Endothelial cell of umbilical vein (primary cell): ENCODE measurements at regions not wholly inside any gene's neighbourhood (a gene's known extent, or its start where the extent isn't known, plus 50 kb on each side); places are given as distances from the start of the nearest gene placed in this dataset.

Source experiments
- BruUV-seq: library from RNA; stranded (reverse); fragments of 400-500 nt; replicated peaks from 2 replicates; lab custom pipeline; 2021; lab: Mats Ljungman, UMichigan
- CTCF ChIA-PET: fragments of 300-600, 350-600 bp; sonication (Branson Sonifier 250); formaldehyde crosslinking; loops from one replicate; lab custom pipeline; 2021; ENCODE audit warnings: antibody characterized with exemption, inconsistent platforms; lab: Charles Lee
- POLR2A ChIA-PET: fragments of 300-600, 350-600 bp; sonication (Branson Sonifier 250); formaldehyde crosslinking; loops from one replicate; lab custom pipeline; 2021; ENCODE audit warnings: antibody characterized with exemption, inconsistent platforms; lab: Charles Lee
- DNase-seq: peaks from one replicate; pipeline ENCODE4 v3.0.0-alpha.2; 2011; ENCODE audit warnings: low read depth, low spot score
- FAIRE-seq: peaks from 2 replicates; lab custom pipeline; 2011; peaks lifted over from hg19 to GRCh38; lab: Jason Lieb, UNC
- H2AFZ ChIP-seq: 2 replicates; pipeline ENCODE4 v1.6.0; 2012; ENCODE audit warnings: low read depth, low read length, control low read depth, inconsistent platforms
- H3K27ac ChIP-seq: 2 replicates; pipeline ENCODE4 v1.5.1; 2011; ENCODE audit warnings: low read depth, mild to moderate bottlenecking, control low read depth, low read length, moderate library complexity; ENCODE audit not compliant: insufficient read depth
- H3K27me3 ChIP-seq, 2 experiments: 2 replicates each; pipeline versions ENCODE4 v1.6.0 to v1.6.1; 2011; ENCODE audit warnings: low read length in 2 of 2, mixed read lengths in 1 of 2; ENCODE audit not compliant: control insufficient read depth in 2 of 2, insufficient read depth in 2 of 2
- H3K36me3 ChIP-seq, 2 experiments: 2 replicates in 1 of 2; 3 replicates in 1 of 2; pipeline ENCODE4 v1.5.1; 2011; ENCODE audit warnings: low read length in 2 of 2, mild to moderate bottlenecking in 1 of 2, moderate library complexity in 1 of 2; ENCODE audit not compliant: control insufficient read depth in 2 of 2, insufficient read depth in 2 of 2; ENCODE audit errors: extremely low read depth in 1 of 2
- H3K4me1 ChIP-seq: 3 replicates; pipeline ENCODE4 v1.5.1; 2011; ENCODE audit warnings: mild to moderate bottlenecking, low read length; ENCODE audit not compliant: control insufficient read depth, insufficient read depth; ENCODE audit errors: extremely low read depth
- H3K4me2 ChIP-seq: 2 replicates; pipeline ENCODE4 v1.6.1; 2011; ENCODE audit warnings: low read length, control low read depth, mixed read lengths; ENCODE audit not compliant: insufficient read depth
- H3K4me3 ChIP-seq, 3 experiments: fragments of 200-600 bp in 1 of 3; sonication (generic), shearing (Covaris generic) in 1 of 3; replicated peaks in 1 of 3; 2 replicates each; pipeline ENCODE4 v1.5.1; 2011 to 2016; ENCODE audit warnings: control low read depth in 3 of 3, low read length in 3 of 3, mild to moderate bottlenecking in 2 of 3, inconsistent platforms in 1 of 3, low read depth in 1 of 3, moderate library complexity in 1 of 3; ENCODE audit not compliant: insufficient read depth in 1 of 3
- H3K79me2 ChIP-seq: 2 replicates; pipeline ENCODE4 v1.6.0; 2012; ENCODE audit warnings: low read length, inconsistent platforms; ENCODE audit not compliant: control insufficient read depth, insufficient read depth
- H3K9ac ChIP-seq: replicated peaks from 2 replicates; pipeline ENCODE3; 2011; ENCODE audit warnings: low read length, control low read depth; ENCODE audit not compliant: insufficient read depth; ENCODE audit errors: extremely low read depth
- H3K9me1 ChIP-seq: replicated peaks from 3 replicates; pipeline ENCODE4 v1.6.0; 2011; ENCODE audit warnings: mild to moderate bottlenecking, low read length; ENCODE audit not compliant: control insufficient read depth, insufficient read depth; ENCODE audit errors: extremely low read depth
- H3K9me3 ChIP-seq: replicated peaks from 2 replicates; pipeline ENCODE4 v1.5.1; 2012; ENCODE audit warnings: low read length, inconsistent platforms; ENCODE audit not compliant: control insufficient read depth, insufficient read depth
- H4K20me1 ChIP-seq: replicated peaks from 2 replicates; pipeline ENCODE3; 2011; ENCODE audit warnings: mild to moderate bottlenecking, low read length; ENCODE audit not compliant: control insufficient read depth, insufficient read depth; ENCODE audit errors: extremely low read depth
- EZH2 ChIP-seq: IDR thresholded peaks from 2 replicates; pipeline ENCODE4 v1.6.1; 2012; ENCODE audit warnings: borderline replicate concordance, low read depth, mild to moderate bottlenecking, moderate library complexity, low read length, inconsistent platforms; ENCODE audit not compliant: severe bottlenecking
- FOS ChIP-seq: IDR thresholded peaks from 2 replicates; pipeline ENCODE4 v1.6.1; 2011; ENCODE audit warnings: mild to moderate bottlenecking, low read length, moderate library complexity, borderline replicate concordance; ENCODE audit not compliant: insufficient read depth
- MYC ChIP-seq: IDR thresholded peaks from one replicate; pipeline ENCODE4 v1.6.1; 2011; ENCODE audit warnings: mild to moderate bottlenecking, low read depth, low read length
- dilution Hi-C: fragments of 300-500 bp; cut with MboI; formaldehyde crosslinking; loops from one replicate; pipeline ENCODE4 v1.15.0; 2019; ENCODE audit warnings: low sequenced_read_pairs; ENCODE audit not compliant: extremely low pct_ligation_motif_present
- intact Hi-C: fragments of 100-400 bp; cut with micrococcal nuclease; formaldehyde crosslinking; loops from one replicate; pipeline ENCODE4 v1.10.0; 2022
- TF ChIP-seq, protein P1 (sequence below), 2 donors: IDR thresholded peaks; 1 replicate in 1 of 2; 2 replicates in 1 of 2; pipeline ENCODE4 v1.5.1; 2011; ENCODE audit warnings: low read length in 2 of 2, mild to moderate bottlenecking in 2 of 2, moderate library complexity in 2 of 2, control low read depth in 1 of 2, inconsistent platforms in 1 of 2, low read depth in 1 of 2; ENCODE audit not compliant: insufficient read depth in 1 of 2; ENCODE audit errors: extremely low read depth in 1 of 2

DNA sequence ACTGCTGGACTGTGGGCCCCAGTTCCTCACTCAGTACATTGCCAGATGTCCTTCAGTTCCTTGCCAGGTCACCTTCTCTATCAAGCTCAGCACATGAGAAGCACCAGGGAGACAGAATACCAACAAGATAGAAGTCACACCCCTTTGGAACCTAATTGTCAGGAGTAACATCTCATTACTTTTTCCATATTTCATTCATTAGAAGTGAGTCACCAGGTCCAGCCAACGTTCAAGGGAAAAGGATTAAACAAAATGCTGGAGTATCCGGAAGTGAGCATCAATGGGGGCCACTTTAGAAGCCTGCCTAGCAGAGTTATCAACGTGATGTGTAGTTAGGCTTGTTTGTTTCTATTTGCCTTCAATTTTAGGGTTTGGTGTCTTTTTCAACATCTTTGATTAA, 569.3 kb downstream of the MIAT start:
- Histone ChIP-seq H3K4me1 (peaks cover 13% of the 10 kb centered on the region), H3K4me2 (no peak overlapping the region), H3K9me1 (no peaks in the 10 kb centered on the region), H3K9ac (no peak overlapping the region), H3K27ac (no peak overlapping the region), H3K9me3 (no peaks in the 10 kb centered on the region), H3K27me3 (no peaks in the 10 kb centered on the region), H3K36me3 (no peaks in the 10 kb centered on the region), H2AFZ (no peak overlapping the region), H4K20me1 (no peaks in the 10 kb centered on the region), H3K79me2 (no peaks in the 10 kb centered on the region), H3K4me3 (no peak overlapping the region)
- FAIRE-seq (no peak), DNase-seq (no peak)
- dilution Hi-C loops = no loop called here
- no TSS peak for BruUV-seq
- no peak for TF ChIP-seq MYC
- TF ChIP-seq, protein P1, sequence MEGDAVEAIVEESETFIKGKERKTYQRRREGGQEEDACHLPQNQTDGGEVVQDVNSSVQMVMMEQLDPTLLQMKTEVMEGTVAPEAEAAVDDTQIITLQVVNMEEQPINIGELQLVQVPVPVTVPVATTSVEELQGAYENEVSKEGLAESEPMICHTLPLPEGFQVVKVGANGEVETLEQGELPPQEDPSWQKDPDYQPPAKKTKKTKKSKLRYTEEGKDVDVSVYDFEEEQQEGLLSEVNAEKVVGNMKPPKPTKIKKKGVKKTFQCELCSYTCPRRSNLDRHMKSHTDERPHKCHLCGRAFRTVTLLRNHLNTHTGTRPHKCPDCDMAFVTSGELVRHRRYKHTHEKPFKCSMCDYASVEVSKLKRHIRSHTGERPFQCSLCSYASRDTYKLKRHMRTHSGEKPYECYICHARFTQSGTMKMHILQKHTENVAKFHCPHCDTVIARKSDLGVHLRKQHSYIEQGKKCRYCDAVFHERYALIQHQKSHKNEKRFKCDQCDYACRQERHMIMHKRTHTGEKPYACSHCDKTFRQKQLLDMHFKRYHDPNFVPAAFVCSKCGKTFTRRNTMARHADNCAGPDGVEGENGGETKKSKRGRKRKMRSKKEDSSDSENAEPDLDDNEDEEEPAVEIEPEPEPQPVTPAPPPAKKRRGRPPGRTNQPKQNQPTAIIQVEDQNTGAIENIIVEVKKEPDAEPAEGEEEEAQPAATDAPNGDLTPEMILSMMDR (IDR thresholded peaks at IDR 0.05; ENCODE audit: extremely low read depth in 1 of 2, insufficient read depth in 1 of 2, low read depth in 1 of 2, low read length in 2 of 2) = no peak
- ChIA-PET POLR2A (no interaction called here), CTCF (no interaction called here)
- intact Hi-C loops = no loop called here

DNA sequence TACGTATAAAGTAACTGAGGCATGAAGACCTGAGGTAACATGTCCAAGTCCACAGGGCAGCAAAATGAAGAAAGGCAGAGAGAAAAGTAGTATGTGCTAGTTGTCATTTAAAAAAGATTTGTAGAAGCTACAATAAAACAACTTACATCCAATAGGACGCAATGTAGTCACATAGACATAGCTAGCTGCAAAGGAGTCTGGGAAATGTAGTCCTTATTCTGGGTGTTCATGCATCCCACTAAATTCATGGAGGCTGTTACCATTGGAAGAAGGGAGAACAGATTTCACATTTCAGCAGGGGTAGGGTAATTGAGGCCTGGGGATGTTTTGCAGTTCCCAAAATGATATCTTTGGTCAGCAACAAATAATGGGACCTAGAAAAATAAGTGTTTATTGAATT, 571.4 kb downstream of the MIAT start:
- no peak overlapping the region for H3K27ac ChIP-seq
- no peaks in the 10 kb centered on the region for H3K36me3 ChIP-seq
- dilution Hi-C loops = no loop called here
- intact Hi-C loops = no loop called here
- no peak overlapping the region for H3K9ac ChIP-seq
- no peak overlapping the region for H2AFZ ChIP-seq
- H3K79me2 ChIP-seq = no peaks in the 10 kb centered on the region
- ChIA-PET POLR2A (interaction anchor here (0.6 kb wide), 1 partner anchor 1862 kb away, joined by 3 read pairs; no protein-coding TSS in a partner anchor), CTCF (no interaction called here)
- H3K4me1 ChIP-seq = peaks cover 13% of the 10 kb centered on the region
- BruUV-seq = no TSS peak
- TF ChIP-seq EZH2 (no peak), FOS (no peak)
- FAIRE-seq (no peak), DNase-seq (no peak)
- no peaks in the 10 kb centered on the region for H3K9me3 ChIP-seq
- no peak overlapping the region for H3K4me2 ChIP-seq
- no peaks in the 10 kb centered on the region for H4K20me1 ChIP-seq
- no peaks in the 10 kb centered on the region for H3K9me1 ChIP-seq
- H3K4me3 ChIP-seq = no peak overlapping the region
- no peaks in the 10 kb centered on the region for H3K27me3 ChIP-seq
